ENCODE measurements at regions not wholly inside any gene's neighbourhood (a gene's known extent, or its start where the extent isn't known, plus 50 kb on each side); places are given as distances from the start of the nearest gene placed in this dataset.

DNA sequence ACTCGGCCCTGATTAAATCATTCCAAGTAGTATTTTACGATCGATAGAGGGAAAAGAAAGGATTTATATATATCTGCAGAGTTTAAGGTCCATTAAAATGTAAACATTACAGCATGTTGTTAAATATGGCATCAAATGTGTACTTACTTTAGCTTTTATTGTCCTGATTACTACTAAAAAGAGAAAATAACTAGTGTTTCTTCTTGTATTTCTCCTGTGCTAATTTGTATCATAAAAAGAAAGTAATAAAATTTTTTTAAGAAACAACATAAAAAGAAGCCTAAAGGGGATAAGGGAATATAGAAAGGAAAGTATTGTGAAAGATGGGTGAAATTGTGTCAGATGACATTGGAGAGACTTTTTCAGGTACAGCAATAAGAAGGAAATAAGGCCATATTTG lies 300.3 kb upstream of the ARSJ start:
- no peaks in the 10 kb centered on the region for H3K4me1 ChIP-seq (ENCODE audit: insufficient read depth)
- TF ChIP-seq EP300 (IDR thresholded peaks at IDR 0.05), result no peak
- TF ChIP-seq, protein P1, sequence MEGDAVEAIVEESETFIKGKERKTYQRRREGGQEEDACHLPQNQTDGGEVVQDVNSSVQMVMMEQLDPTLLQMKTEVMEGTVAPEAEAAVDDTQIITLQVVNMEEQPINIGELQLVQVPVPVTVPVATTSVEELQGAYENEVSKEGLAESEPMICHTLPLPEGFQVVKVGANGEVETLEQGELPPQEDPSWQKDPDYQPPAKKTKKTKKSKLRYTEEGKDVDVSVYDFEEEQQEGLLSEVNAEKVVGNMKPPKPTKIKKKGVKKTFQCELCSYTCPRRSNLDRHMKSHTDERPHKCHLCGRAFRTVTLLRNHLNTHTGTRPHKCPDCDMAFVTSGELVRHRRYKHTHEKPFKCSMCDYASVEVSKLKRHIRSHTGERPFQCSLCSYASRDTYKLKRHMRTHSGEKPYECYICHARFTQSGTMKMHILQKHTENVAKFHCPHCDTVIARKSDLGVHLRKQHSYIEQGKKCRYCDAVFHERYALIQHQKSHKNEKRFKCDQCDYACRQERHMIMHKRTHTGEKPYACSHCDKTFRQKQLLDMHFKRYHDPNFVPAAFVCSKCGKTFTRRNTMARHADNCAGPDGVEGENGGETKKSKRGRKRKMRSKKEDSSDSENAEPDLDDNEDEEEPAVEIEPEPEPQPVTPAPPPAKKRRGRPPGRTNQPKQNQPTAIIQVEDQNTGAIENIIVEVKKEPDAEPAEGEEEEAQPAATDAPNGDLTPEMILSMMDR (IDR thresholded peaks at IDR 0.05), result no peak
- TF ChIP-seq POLR2A (IDR thresholded peaks at IDR 0.05), result no peak
- H3K9me3 ChIP-seq, result no peaks in the 10 kb centered on the region
- H3K36me3 ChIP-seq, result no peaks in the 10 kb centered on the region
- H3K4me3 ChIP-seq, result no peak overlapping the region
- H3K27ac ChIP-seq, result no peak overlapping the region
- no peak for DNase-seq
- H3K27me3 ChIP-seq, result no peaks in the 10 kb centered on the region
- 67 to 77% (median 74%) methylated on average over 3 of the region's 3 CpGs for WGBS, 3 donors
- intact Hi-C loops (cut with DNase I), result no loop called here

DNA sequence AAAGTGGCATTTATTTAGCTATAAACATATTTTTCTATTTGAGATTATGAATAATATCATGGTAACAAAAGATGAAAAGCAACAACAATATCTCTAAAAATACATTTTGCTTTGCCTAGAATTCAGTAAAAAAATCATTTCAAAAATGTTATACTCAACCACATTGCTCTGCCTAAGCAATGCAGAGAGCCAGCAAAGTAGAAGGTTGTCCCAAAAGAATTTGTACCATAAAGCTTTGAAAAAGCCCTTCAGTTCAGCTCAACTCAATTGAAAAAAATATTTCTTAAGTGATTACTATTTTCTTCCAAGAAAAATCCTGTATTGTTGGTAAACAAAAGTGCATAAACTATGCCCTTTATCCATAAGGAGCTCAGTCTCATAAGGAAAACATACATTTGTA lies 301.2 kb upstream of the ARSJ start:
- no peaks in the 10 kb centered on the region for H3K36me3 ChIP-seq
- no peak overlapping the region for H3K4me3 ChIP-seq
- TF ChIP-seq POLR2A (IDR thresholded peaks at IDR 0.05), result no peak
- no peak for TF ChIP-seq EP300 (IDR thresholded peaks at IDR 0.05)
- TF ChIP-seq, protein P1 (IDR thresholded peaks at IDR 0.05), result no peak
- DNase-seq, result no peak
- intact Hi-C loops (cut with DNase I), result no loop called here
- H3K27me3 ChIP-seq, result no peaks in the 10 kb centered on the region
- no peaks in the 10 kb centered on the region for H3K9me3 ChIP-seq
- H3K4me1 ChIP-seq (ENCODE audit: insufficient read depth), result no peaks in the 10 kb centered on the region
- no peak overlapping the region for H3K27ac ChIP-seq

DNA sequence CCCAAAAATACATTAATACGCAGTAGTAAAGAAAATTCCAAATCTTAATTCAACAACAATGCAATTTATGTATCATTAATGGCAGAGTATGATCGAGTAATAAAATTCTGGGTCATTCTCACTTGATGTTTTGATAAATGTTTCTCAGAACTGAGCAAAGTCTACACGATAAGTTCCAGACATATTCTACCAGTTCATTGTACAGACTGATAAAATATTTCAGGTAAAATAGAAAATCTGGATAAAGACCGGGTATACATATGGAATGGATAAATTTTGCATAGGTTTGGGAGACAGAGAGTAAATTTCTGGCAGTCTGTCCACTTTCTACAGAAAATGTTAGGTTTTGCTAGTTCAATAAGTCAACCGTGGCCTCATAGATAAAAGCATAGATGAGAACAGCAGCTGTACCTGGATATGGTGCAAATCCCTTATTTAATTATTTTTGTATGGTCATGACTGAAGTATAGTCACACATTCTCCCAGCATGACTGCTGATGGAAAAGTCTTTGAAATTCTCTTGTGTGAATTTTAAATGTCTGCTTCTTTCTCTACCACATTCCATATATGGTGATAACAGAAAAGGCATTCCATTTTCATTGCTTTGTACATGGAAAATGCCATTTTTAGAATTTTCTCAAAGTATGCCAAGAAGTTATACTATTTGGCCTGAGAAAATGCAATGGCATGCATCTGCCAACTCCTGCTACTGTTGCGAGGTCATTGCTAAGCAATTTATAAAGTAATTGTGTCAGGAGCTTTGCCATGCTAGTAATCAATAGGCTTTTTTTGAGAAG lies 301.9 kb upstream of the ARSJ start:
- Histone ChIP-seq H3K9me3 (no peaks in the 10 kb centered on the region), H3K4me3 (no peak overlapping the region), H3K4me1 (ENCODE audit: insufficient read depth) (no peaks in the 10 kb centered on the region), H3K36me3 (no peaks in the 10 kb centered on the region), H3K27me3 (no peaks in the 10 kb centered on the region), H3K27ac (no peak overlapping the region)
- intact Hi-C loops (cut with DNase I), result no loop called here
- TF ChIP-seq, protein P1 (IDR thresholded peaks at IDR 0.05), result no peak
- TF ChIP-seq EP300 (IDR thresholded peaks at IDR 0.05), result no peak
- TF ChIP-seq POLR2A (IDR thresholded peaks at IDR 0.05), result no peak
- 74 to 82% (median 82%) methylated on average over 6 of the region's 6 CpGs for WGBS, 3 donors
- DNase-seq, result no peak

DNA sequence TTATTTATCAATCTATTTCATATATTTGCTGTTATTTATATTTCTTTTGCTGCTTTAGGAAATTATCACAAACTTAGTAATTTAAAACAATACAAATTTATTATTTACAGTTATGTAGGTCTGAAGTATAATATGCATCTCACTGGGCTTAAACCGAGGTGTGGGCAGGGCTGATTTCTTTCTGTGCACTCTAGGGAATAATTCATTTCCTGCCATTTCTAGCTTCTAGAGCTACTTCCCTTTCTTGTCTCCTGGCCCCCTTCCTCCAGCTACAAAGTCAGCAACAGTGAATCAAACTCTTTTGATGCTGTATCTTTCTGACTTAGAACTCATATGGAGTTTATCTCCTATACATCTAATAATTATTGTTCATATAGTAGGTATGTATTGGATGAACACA lies 303.5 kb upstream of the ARSJ start:
- Histone ChIP-seq H3K4me1 (ENCODE audit: insufficient read depth) (no peaks in the 10 kb centered on the region), H3K36me3 (no peaks in the 10 kb centered on the region), H3K27ac (no peak overlapping the region), H3K27me3 (no peaks in the 10 kb centered on the region), H3K4me3 (no peak overlapping the region), H3K9me3 (no peaks in the 10 kb centered on the region)
- DNase-seq, result no peak
- TF ChIP-seq EP300 (IDR thresholded peaks at IDR 0.05), result no peak
- intact Hi-C loops (cut with DNase I), result no loop called here
- WGBS, 3 donors, result 44 to 63% (median 49%) methylated on average over 1 of the region's 1 CpG

DNA sequence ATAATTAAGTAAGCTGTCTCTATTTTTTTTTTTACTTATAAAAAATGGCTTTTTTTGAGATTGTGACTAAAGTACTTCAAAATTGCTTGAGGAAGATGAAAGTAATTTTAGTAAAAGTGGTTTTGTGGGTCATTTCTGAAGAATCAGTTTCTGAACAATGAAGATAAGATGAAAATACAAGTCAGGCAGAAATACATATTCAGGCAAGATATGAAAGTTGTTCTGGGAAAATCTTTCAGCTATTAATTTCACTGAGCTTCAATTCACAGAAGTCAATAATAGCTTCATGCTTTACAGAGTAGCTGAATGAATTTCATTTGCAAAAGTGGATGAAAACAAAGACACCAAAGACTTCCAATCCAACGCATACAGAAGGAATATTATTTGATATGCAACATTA lies 305.2 kb upstream of the ARSJ start:
- DNase-seq, result no peak
- intact Hi-C loops (cut with DNase I), result no loop called here
- TF ChIP-seq POLR2A (IDR thresholded peaks at IDR 0.05) (no peak), EP300 (IDR thresholded peaks at IDR 0.05) (no peak)
- TF ChIP-seq, protein P1 (IDR thresholded peaks at IDR 0.05), result no peak
- WGBS, 3 donors, result 90 to 93% (median 91%) methylated on average over 1 of the region's 1 CpG
- H3K4me3 ChIP-seq, result no peak overlapping the region
- H3K9me3 ChIP-seq, result no peaks in the 10 kb centered on the region
- H3K27ac ChIP-seq, result no peak overlapping the region
- no peaks in the 10 kb centered on the region for H3K4me1 ChIP-seq (ENCODE audit: insufficient read depth)
- H3K36me3 ChIP-seq, result no peaks in the 10 kb centered on the region
- no peaks in the 10 kb centered on the region for H3K27me3 ChIP-seq

Measured in ovary (tissue), 7 donors.